ENCODE measurements at regions not wholly inside any gene's neighbourhood (a gene's known extent, or its start where the extent isn't known, plus 50 kb on each side); places are given as distances from the start of the nearest gene placed in this dataset.

GRCh38 chr13:50561739-50562138 lies 281.8 kb downstream of the DLEU7 start:
- H3K27me3 ChIP-seq (ENCODE audit: insufficient read depth, low read length), result no peaks in the 10 kb centered on the region
- H2AFZ ChIP-seq (ENCODE audit: low read length), result no peak overlapping the region
- DNase-seq (ENCODE audit: insufficient read length, low spot score, missing footprints), result no peak
- TF ChIP-seq CTCF (IDR thresholded peaks at IDR 0.05; ENCODE audit: extremely low read depth, low read depth, low read length), result no peak
- no peak overlapping the region for H3K4me2 ChIP-seq (ENCODE audit: insufficient read depth, low read length)
- no peak overlapping the region for H3K27ac ChIP-seq (ENCODE audit: low read depth, low read length)
- H4K20me1 ChIP-seq (ENCODE audit: insufficient read depth, low read length), result no peaks in the 10 kb centered on the region
- H3K36me3 ChIP-seq (ENCODE audit: insufficient read depth, low read length), result no peaks in the 10 kb centered on the region
- H3K79me2 ChIP-seq (ENCODE audit: insufficient read depth, low read length), result no peaks in the 10 kb centered on the region
- no peaks in the 10 kb centered on the region for H3K9me3 ChIP-seq (ENCODE audit: low read depth, low read length)
- no peak overlapping the region for H3K4me3 ChIP-seq (ENCODE audit: insufficient read depth, low read length)
- no peaks in the 10 kb centered on the region for H3K4me1 ChIP-seq (ENCODE audit: insufficient read depth, low read length)

GRCh38 chr13:50566646-50567045 lies 276.8 kb downstream of the DLEU7 start:
- Histone ChIP-seq H4K20me1 (ENCODE audit: insufficient read depth, low read length) (no peaks in the 10 kb centered on the region), H3K9me3 (ENCODE audit: low read depth, low read length) (no peaks in the 10 kb centered on the region), H3K4me1 (ENCODE audit: insufficient read depth, low read length) (no peaks in the 10 kb centered on the region), H2AFZ (ENCODE audit: low read length) (no peak overlapping the region), H3K27ac (ENCODE audit: low read depth, low read length) (no peak overlapping the region), H3K27me3 (ENCODE audit: insufficient read depth, low read length) (no peaks in the 10 kb centered on the region), H3K79me2 (ENCODE audit: insufficient read depth, low read length) (no peaks in the 10 kb centered on the region), H3K4me2 (ENCODE audit: insufficient read depth, low read length) (no peak overlapping the region), H3K4me3 (ENCODE audit: insufficient read depth, low read length) (no peak overlapping the region), H3K36me3 (ENCODE audit: insufficient read depth, low read length) (no peaks in the 10 kb centered on the region)
- no peak for TF ChIP-seq CTCF (IDR thresholded peaks at IDR 0.05; ENCODE audit: extremely low read depth, low read depth, low read length)
- no peak for DNase-seq (ENCODE audit: insufficient read length, low spot score, missing footprints)

- peaks cover 25% of the 10 kb centered on the region for H3K4me1 ChIP-seq (ENCODE audit: insufficient read depth, low read length)
- no peaks in the 10 kb centered on the region for H3K36me3 ChIP-seq (ENCODE audit: insufficient read depth, low read length)
- no peak overlapping the region for H2AFZ ChIP-seq (ENCODE audit: low read length)
- no peak overlapping the region for H3K27ac ChIP-seq (ENCODE audit: low read depth, low read length)
- no peak for DNase-seq (ENCODE audit: insufficient read length, low spot score, missing footprints)
- H3K27me3 ChIP-seq (ENCODE audit: insufficient read depth, low read length), result no peaks in the 10 kb centered on the region
- H4K20me1 ChIP-seq (ENCODE audit: insufficient read depth, low read length), result no peaks in the 10 kb centered on the region
- H3K4me2 ChIP-seq (ENCODE audit: insufficient read depth, low read length), result no peak overlapping the region
- H3K79me2 ChIP-seq (ENCODE audit: insufficient read depth, low read length), result no peaks in the 10 kb centered on the region
- no peaks in the 10 kb centered on the region for H3K9me3 ChIP-seq (ENCODE audit: low read depth, low read length)
- no peak overlapping the region for H3K4me3 ChIP-seq (ENCODE audit: insufficient read depth, low read length)
- TF ChIP-seq CTCF (IDR thresholded peaks at IDR 0.05; ENCODE audit: extremely low read depth, low read depth, low read length), result no peak
Measured at GRCh38 chr13:50572129-50572528, 271.4 kb downstream of the DLEU7 start.

GRCh38 chr13:50573066-50573465 lies 270.4 kb downstream of the DLEU7 start:
- Histone ChIP-seq H3K79me2 (ENCODE audit: insufficient read depth, low read length) (no peaks in the 10 kb centered on the region), H3K4me2 (ENCODE audit: insufficient read depth, low read length) (no peak overlapping the region), H4K20me1 (ENCODE audit: insufficient read depth, low read length) (no peaks in the 10 kb centered on the region), H3K4me3 (ENCODE audit: insufficient read depth, low read length) (no peak overlapping the region), H3K36me3 (ENCODE audit: insufficient read depth, low read length) (no peaks in the 10 kb centered on the region), H3K27me3 (ENCODE audit: insufficient read depth, low read length) (no peaks in the 10 kb centered on the region), H2AFZ (ENCODE audit: low read length) (no peak overlapping the region), H3K27ac (ENCODE audit: low read depth, low read length) (no peak overlapping the region), H3K9me3 (ENCODE audit: low read depth, low read length) (no peaks in the 10 kb centered on the region), H3K4me1 (ENCODE audit: insufficient read depth, low read length) (peaks cover 25% of the 10 kb centered on the region)
- DNase-seq (ENCODE audit: insufficient read length, low spot score, missing footprints), result no peak
- no peak for TF ChIP-seq CTCF (IDR thresholded peaks at IDR 0.05; ENCODE audit: extremely low read depth, low read depth, low read length)

Data from osteoblast (primary cell).